Mammary epithelial cell (primary cell): ENCODE measurements at regions not wholly inside any gene's neighbourhood (a gene's known extent, or its start where the extent isn't known, plus 50 kb on each side); places are given as distances from the start of the nearest gene placed in this dataset.

ENCODE experiments used
- CTCF ChIP-seq, 2 donors: IDR thresholded peaks in 1 of 2; conservative IDR thresholded peaks in 1 of 2; 2 replicates each; pipeline ENCODE4 v1.5.1; 2011 to 2012; ENCODE audit warnings: inconsistent platforms in 2 of 2, low read length in 2 of 2, mild to moderate bottlenecking in 2 of 2, control low read depth in 1 of 2, low read depth in 1 of 2; ENCODE audit not compliant: insufficient read depth in 1 of 2; ENCODE audit errors: extremely low read depth in 1 of 2
- EZH2 ChIP-seq: IDR thresholded peaks from 2 replicates; pipeline ENCODE4 v1.6.1; 2012; ENCODE audit warnings: low read length, inconsistent platforms, borderline replicate concordance

- TF ChIP-seq CTCF (conservative IDR thresholded peaks at IDR 0.05 in 1 of 2, IDR thresholded peaks at IDR 0.05 in 1 of 2; ENCODE audit: extremely low read depth in 1 of 2, insufficient read depth in 1 of 2, low read depth in 1 of 2, low read length in 2 of 2) (no peak), EZH2 (no peak)
These were observed 382.2 kb upstream of the INTU start for GRCh38 chr4:127250577-127250976.
